ENCODE measurements at regions not wholly inside any gene's neighbourhood (a gene's known extent, or its start where the extent isn't known, plus 50 kb on each side); places are given as distances from the start of the nearest gene placed in this dataset.

DNA sequence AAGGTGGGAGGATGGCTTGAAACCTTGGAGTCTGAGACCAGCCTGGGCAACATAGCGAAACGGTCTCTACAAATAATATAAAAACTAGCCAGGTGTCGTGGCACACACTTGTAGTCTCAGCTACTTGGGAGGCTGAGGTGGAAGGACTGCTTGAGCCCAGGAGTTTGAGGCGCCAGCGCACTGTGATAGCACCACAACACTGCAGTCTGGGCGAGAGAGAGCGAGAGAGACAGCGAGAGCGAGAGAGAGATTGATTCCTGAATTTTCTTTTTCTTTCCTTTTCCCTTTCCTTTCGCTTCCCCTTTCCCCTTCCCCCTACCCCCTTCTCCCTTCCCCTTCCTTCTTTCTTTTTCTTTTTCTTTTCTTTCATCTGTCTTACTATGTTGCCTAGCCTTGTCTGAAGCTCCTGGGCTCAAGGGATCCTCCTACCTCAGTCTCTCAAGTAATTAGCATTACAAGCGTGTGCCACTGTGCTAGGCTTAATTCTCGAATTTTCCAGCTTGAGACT is 162.4 kb upstream of the ZBED5 start:
- Histone ChIP-seq H3K4me3 (ENCODE audit: low read length) (no peak overlapping the region), H3K27ac (ENCODE audit: low read depth in 1 of 2, low read length in 2 of 2) (no peak overlapping the region), H3K27me3 (ENCODE audit: control insufficient read depth in 1 of 2, insufficient read depth in 2 of 2, low read length in 2 of 2) (no peaks in the 10 kb centered on the region), H3K36me3 (ENCODE audit: insufficient read depth, low read length) (no peaks in the 10 kb centered on the region), H3K9me3 (ENCODE audit: control insufficient read depth in 1 of 2, insufficient read depth in 1 of 2, low read length in 2 of 2) (no peaks in the 10 kb centered on the region), H3K4me1 (ENCODE audit: insufficient read depth, low read length) (no peaks in the 10 kb centered on the region)
- DNase-seq: no peak
- no peak for TF ChIP-seq CTCF (IDR thresholded peaks at IDR 0.05)
- ATAC-seq (ENCODE audit: poor library complexity): no peak
- Mint-ChIP-seq H3K9me3 (no peaks in the 10 kb centered on the region), H3K27ac (no peak overlapping the region), H3K4me3 (no peak overlapping the region), H3K36me3 (ENCODE audit: low read depth) (no peaks in the 10 kb centered on the region), H3K27me3 (no peaks in the 10 kb centered on the region), H3K4me1 (ENCODE audit: low read depth) (no peaks in the 10 kb centered on the region)
- ChIA-PET CTCF (interaction anchor here (0.8 to 2.6 kb wide), 2 partner anchors 87 to 228 kb away, joined by 5 to 12 read pairs; no protein-coding TSS in a partner anchor), POLR2A (interaction anchor here (1.5 kb wide), 1 partner anchor 86 kb away, joined by 3 read pairs; no protein-coding TSS in a partner anchor)
- intact Hi-C loops (cut with DNase I, micrococcal nuclease): loop anchor here (2.0 to 10.0 kb wide), 3 partner anchors 141 to 1265 kb away; no protein-coding TSS in a partner anchor

GRCh38 chr11:11016943-11017342 is 159.1 kb upstream of the ZBED5 start:
- no peak overlapping the region for H3K4me3 Mint-ChIP-seq
- Histone ChIP-seq H3K36me3 (ENCODE audit: insufficient read depth, low read length) (no peaks in the 10 kb centered on the region), H3K9me3 (ENCODE audit: control insufficient read depth in 1 of 2, insufficient read depth in 1 of 2, low read length in 2 of 2) (no peaks in the 10 kb centered on the region), H3K27me3 (ENCODE audit: control insufficient read depth in 1 of 2, insufficient read depth in 2 of 2, low read length in 2 of 2) (no peaks in the 10 kb centered on the region), H3K4me1 (ENCODE audit: insufficient read depth, low read length) (no peaks in the 10 kb centered on the region), H3K4me3 (ENCODE audit: low read length) (no peak overlapping the region), H3K27ac (ENCODE audit: low read depth in 1 of 2, low read length in 2 of 2) (no peak overlapping the region)
- ChIA-PET POLR2A (no interaction called here), CTCF (no interaction called here)
- DNase-seq (no peak), ATAC-seq (ENCODE audit: poor library complexity) (no peak)
- intact Hi-C loops (cut with DNase I, micrococcal nuclease): no loop called here
- no peaks in the 10 kb centered on the region for H3K4me1 Mint-ChIP-seq (ENCODE audit: low read depth)
- no peak overlapping the region for H3K27ac Mint-ChIP-seq
- no peaks in the 10 kb centered on the region for H3K9me3 Mint-ChIP-seq
- H3K36me3 Mint-ChIP-seq (ENCODE audit: low read depth): no peaks in the 10 kb centered on the region
- H3K27me3 Mint-ChIP-seq: no peaks in the 10 kb centered on the region
- no peak for TF ChIP-seq CTCF (IDR thresholded peaks at IDR 0.05)

- H3K27me3 ChIP-seq (ENCODE audit: control insufficient read depth in 1 of 2, insufficient read depth in 2 of 2, low read length in 2 of 2): peaks cover 0 to 5% of the 10 kb centered on the region in 2 experiments
- TF ChIP-seq CTCF (IDR thresholded peaks at IDR 0.05): no peak
- no peak overlapping the region for H3K27ac Mint-ChIP-seq
- CTCF ChIA-PET: interaction anchor here (1.3 to 1.6 kb wide), 2 partner anchors 12 to 223 kb away, joined by 3 read pairs; no protein-coding TSS in a partner anchor
- POLR2A ChIA-PET: no interaction called here
- DNase-seq (no peak), ATAC-seq (ENCODE audit: poor library complexity) (no peak)
- H3K9me3 Mint-ChIP-seq: no peaks in the 10 kb centered on the region
- no peaks in the 10 kb centered on the region for H3K9me3 ChIP-seq (ENCODE audit: control insufficient read depth in 1 of 2, insufficient read depth in 1 of 2, low read length in 2 of 2)
- H3K36me3 Mint-ChIP-seq (ENCODE audit: low read depth): no peaks in the 10 kb centered on the region
- H3K27me3 Mint-ChIP-seq: peaks cover 7% of the 10 kb centered on the region
- no peak overlapping the region for H3K4me3 Mint-ChIP-seq
- no peak overlapping the region for H3K4me3 ChIP-seq (ENCODE audit: low read length)
- no peak overlapping the region for H3K27ac ChIP-seq (ENCODE audit: low read depth in 1 of 2, low read length in 2 of 2)
- H3K36me3 ChIP-seq (ENCODE audit: insufficient read depth, low read length): no peaks in the 10 kb centered on the region
- intact Hi-C loops (cut with DNase I, micrococcal nuclease): no loop called here
- H3K4me1 ChIP-seq (ENCODE audit: insufficient read depth, low read length): no peaks in the 10 kb centered on the region
- no peaks in the 10 kb centered on the region for H3K4me1 Mint-ChIP-seq (ENCODE audit: low read depth)
Measured at GRCh38 chr11:11016068-11016467, 158.2 kb upstream of the ZBED5 start.
